SK-N-SH treated with all-trans-retinoic acid at 6 μM for 48 hours (cell line): ENCODE measurements at regions not wholly inside any gene's neighbourhood (a gene's known extent, or its start where the extent isn't known, plus 50 kb on each side); places are given as distances from the start of the nearest gene placed in this dataset.
A peak's percentile ranks its signal among the peaks of the same experiment; 100 is the strongest.
"Not testable (repeated sequence)": the region's sequence is repeated elsewhere in the genome, so short reads cannot be mapped to it uniquely, and the experiment has no call there.

Experiments
- ATAC-seq: fragments of 200-7000 bp; cut with Tn5 transposase; 3 replicates; pipeline ENCODE4 v1.9.1; 2020; ENCODE audit warnings: mild to moderate bottlenecking, moderate library complexity
- ARNTL ChIP-seq: fragments of 450-650 bp; formaldehyde crosslinking; IDR thresholded peaks from 2 replicates; pipeline ENCODE4 v1.5.0; 2020; ENCODE audit warnings: low read depth, mild to moderate bottlenecking, moderate library complexity, borderline replicate concordance
- BACH2 ChIP-seq: fragments of 250-450 bp; sonication (Bioruptor Pico); IDR thresholded peaks from 2 replicates; pipeline ENCODE4 v1.9.0; 2021; ENCODE audit warnings: mild to moderate bottlenecking, borderline replicate concordance
- CSDC2 ChIP-seq: fragments of 250-450 bp; sonication (Bioruptor Pico); IDR thresholded peaks from 2 replicates; pipeline ENCODE4 v1.5.0; 2020; ENCODE audit warnings: mild to moderate bottlenecking, moderate library complexity
- ESRRG ChIP-seq: fragments of 250-450 bp; sonication (Bioruptor Pico); IDR thresholded peaks from 2 replicates; pipeline ENCODE4 v1.6.1; 2021; ENCODE audit warnings: mild to moderate bottlenecking
- GLIS3 ChIP-seq: fragments of 250-450 bp; sonication (Bioruptor Pico); IDR thresholded peaks from 2 replicates; pipeline ENCODE4 v1.5.0; 2020; ENCODE audit warnings: mild to moderate bottlenecking, moderate library complexity
- OSR1 ChIP-seq: fragments of 250-450 bp; sonication (Bioruptor Pico); IDR thresholded peaks from 2 replicates; pipeline ENCODE4 v1.8.0; 2022; ENCODE audit warnings: moderate library complexity, mild to moderate bottlenecking, inconsistent platforms
- PPARA ChIP-seq: fragments of 250-450 bp; sonication (Bioruptor Pico); IDR thresholded peaks from 2 replicates; pipeline ENCODE4 v1.5.0; 2020; ENCODE audit warnings: mild to moderate bottlenecking, borderline replicate concordance
- SNAI2 ChIP-seq: fragments of 250-450 bp; sonication (Bioruptor Pico); IDR thresholded peaks from 2 replicates; pipeline ENCODE4 v1.5.0; 2020; ENCODE audit warnings: mild to moderate bottlenecking, moderate library complexity
- TCF4 ChIP-seq: fragments of 250-450 bp; sonication (Bioruptor Pico); IDR thresholded peaks from 2 replicates; pipeline ENCODE4 v1.8.0; 2021; ENCODE audit warnings: mild to moderate bottlenecking, moderate library complexity, borderline replicate concordance
- TOX ChIP-seq: fragments of 250-450 bp; sonication (Bioruptor Pico); IDR thresholded peaks from 2 replicates; pipeline ENCODE4 v1.8.0; 2021; ENCODE audit warnings: mild to moderate bottlenecking, moderate library complexity, borderline replicate concordance
- ZFP3 ChIP-seq: fragments of 250-450 bp; sonication (Bioruptor Pico); IDR thresholded peaks from 2 replicates; pipeline ENCODE4 v1.5.0; 2020; ENCODE audit warnings: mild to moderate bottlenecking, moderate library complexity
- ZFP30 ChIP-seq: fragments of 450-650 bp; formaldehyde crosslinking; IDR thresholded peaks from 2 replicates; pipeline ENCODE4 v1.5.0; 2022; ENCODE audit warnings: mild to moderate bottlenecking, moderate library complexity
- ZNF70 ChIP-seq: fragments of 450-650 bp; formaldehyde crosslinking; IDR thresholded peaks from 2 replicates; pipeline ENCODE4 v1.5.0; 2020; ENCODE audit warnings: mild to moderate bottlenecking, moderate library complexity
- TF ChIP-seq, protein P1 (sequence below): fragments of 250-450 bp; sonication (Bioruptor Pico); IDR thresholded peaks from 2 replicates; pipeline ENCODE4 v1.8.0; 2021; ENCODE audit warnings: low read depth, mild to moderate bottlenecking, moderate library complexity, borderline replicate concordance
- TF ChIP-seq, protein P2 (sequence below): fragments of 250-450 bp; sonication (Bioruptor Pico); IDR thresholded peaks from 2 replicates; pipeline ENCODE4 v1.8.0; 2020; ENCODE audit warnings: mild to moderate bottlenecking, moderate library complexity, borderline replicate concordance
- TF ChIP-seq, protein P3 (sequence below): fragments of 250-450 bp; sonication (Bioruptor Pico); IDR thresholded peaks from 2 replicates; pipeline ENCODE4 v1.5.1; 2021; ENCODE audit warnings: mild to moderate bottlenecking, moderate library complexity
- TF ChIP-seq, protein P4 (sequence below): fragments of 250-450 bp; sonication (Bioruptor Pico); IDR thresholded peaks from 2 replicates; pipeline ENCODE4 v1.5.0; 2020; ENCODE audit warnings: mild to moderate bottlenecking, moderate library complexity

DNA sequence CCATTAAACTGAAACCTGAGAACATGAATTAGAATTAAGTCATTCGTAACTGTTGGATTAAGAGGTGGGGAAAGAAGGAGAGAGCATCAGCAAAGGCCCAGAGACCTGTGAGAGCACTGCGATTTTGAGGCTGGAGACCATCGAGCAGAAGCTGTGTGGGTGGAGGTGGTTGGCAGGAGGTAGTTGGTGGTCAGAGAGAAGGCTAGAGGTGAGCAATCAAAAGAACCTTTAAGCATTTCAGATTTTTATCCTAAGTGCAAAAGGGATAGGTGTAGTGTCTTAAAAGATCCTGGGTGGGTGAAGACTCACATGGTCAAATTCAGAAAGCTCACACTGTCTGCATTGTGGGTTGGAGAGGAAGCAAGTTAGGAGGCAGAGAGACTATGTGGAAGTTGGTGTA lies 65.1 kb upstream of the TEX264 start (continued):
- TF ChIP-seq, protein P1, sequence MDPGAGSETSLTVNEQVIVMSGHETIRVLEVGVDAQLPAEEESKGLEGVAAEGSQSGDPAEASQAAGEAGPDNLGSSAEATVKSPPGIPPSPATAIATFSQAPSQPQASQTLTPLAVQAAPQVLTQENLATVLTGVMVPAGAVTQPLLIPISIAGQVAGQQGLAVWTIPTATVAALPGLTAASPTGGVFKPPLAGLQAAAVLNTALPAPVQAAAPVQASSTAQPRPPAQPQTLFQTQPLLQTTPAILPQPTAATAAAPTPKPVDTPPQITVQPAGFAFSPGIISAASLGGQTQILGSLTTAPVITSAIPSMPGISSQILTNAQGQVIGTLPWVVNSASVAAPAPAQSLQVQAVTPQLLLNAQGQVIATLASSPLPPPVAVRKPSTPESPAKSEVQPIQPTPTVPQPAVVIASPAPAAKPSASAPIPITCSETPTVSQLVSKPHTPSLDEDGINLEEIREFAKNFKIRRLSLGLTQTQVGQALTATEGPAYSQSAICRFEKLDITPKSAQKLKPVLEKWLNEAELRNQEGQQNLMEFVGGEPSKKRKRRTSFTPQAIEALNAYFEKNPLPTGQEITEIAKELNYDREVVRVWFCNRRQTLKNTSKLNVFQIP, result no peak
- TF ChIP-seq BACH2 (CRISPR knock-in tag) (no peak), ARNTL (CRISPR knock-in tag) (no peak), OSR1 (CRISPR knock-in tag) (no peak), PPARA (CRISPR knock-in tag) (no peak)
- TF ChIP-seq, protein P2, sequence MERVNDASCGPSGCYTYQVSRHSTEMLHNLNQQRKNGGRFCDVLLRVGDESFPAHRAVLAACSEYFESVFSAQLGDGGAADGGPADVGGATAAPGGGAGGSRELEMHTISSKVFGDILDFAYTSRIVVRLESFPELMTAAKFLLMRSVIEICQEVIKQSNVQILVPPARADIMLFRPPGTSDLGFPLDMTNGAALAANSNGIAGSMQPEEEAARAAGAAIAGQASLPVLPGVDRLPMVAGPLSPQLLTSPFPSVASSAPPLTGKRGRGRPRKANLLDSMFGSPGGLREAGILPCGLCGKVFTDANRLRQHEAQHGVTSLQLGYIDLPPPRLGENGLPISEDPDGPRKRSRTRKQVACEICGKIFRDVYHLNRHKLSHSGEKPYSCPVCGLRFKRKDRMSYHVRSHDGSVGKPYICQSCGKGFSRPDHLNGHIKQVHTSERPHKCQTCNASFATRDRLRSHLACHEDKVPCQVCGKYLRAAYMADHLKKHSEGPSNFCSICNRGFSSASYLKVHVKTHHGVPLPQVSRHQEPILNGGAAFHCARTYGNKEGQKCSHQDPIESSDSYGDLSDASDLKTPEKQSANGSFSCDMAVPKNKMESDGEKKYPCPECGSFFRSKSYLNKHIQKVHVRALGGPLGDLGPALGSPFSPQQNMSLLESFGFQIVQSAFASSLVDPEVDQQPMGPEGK (CRISPR knock-in tag), result no peak

GRCh38 chr3:51606871-51607270 lies 64.2 kb upstream of the TEX264 start:
- ATAC-seq, result not testable (repeated sequence)

DNA sequence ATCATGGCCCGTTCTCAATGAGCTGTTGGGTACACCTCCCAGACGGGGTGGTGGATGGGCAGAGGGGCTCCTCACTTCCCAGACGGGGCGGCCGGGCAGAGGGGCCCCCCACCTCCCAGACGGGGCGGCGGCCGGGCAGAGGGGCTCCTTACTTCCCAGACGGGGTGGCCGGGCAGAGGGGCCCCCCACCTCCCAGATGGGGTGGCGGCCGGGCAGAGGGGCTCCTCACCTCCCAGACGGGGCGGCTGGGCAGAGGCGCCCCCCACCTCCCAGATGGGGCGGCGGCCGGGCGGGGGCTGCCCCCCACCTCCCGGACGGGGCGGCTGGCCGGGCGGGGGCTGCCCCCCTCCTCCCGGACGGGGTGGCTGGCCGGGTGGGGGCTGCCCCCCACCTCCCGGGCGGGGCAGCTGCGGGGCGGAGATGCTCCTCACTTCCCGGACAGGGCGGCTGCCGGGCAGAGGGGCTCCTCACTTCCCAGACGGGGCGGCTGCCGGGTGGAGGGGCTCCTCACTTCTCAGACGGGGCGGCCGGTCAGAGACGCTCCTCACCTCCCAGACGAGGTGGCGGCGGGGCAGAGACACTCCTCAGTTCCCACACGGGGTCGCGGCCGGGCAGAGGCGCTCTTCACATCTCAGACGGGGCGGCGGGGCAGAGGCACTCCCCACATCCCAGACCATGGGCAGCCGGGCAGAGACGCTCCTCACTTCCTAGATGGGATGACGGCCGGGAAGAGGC lies 63.3 kb upstream of the TEX264 start:
- not testable (repeated sequence) for ATAC-seq

DNA sequence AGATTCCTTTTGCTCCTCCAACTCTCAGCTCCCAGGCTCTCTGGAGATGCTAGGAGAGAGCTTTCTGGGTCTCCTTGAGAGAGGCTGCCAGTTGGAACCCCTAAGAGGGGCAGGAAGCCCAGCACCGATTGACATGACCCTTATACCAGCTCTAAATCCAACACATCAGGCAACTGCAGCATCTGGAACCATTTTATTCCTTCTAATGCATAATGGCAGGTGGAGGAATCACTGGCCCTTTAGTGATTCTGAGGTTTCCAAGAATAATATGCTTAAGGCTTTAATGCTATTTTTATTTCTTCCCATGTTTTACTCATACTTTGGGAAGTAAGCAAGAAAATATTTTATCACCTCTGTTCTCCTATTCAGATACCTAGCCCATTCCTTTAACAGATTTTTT lies 60.3 kb upstream of the TEX264 start:
- TF ChIP-seq TCF4 (CRISPR knock-in tag) (peak; percentile 26; the same call in 1 of the 2 replicates), TOX (CRISPR knock-in tag) (no peak)
- peak; percentile 94 for ATAC-seq

- TF ChIP-seq, protein P3, sequence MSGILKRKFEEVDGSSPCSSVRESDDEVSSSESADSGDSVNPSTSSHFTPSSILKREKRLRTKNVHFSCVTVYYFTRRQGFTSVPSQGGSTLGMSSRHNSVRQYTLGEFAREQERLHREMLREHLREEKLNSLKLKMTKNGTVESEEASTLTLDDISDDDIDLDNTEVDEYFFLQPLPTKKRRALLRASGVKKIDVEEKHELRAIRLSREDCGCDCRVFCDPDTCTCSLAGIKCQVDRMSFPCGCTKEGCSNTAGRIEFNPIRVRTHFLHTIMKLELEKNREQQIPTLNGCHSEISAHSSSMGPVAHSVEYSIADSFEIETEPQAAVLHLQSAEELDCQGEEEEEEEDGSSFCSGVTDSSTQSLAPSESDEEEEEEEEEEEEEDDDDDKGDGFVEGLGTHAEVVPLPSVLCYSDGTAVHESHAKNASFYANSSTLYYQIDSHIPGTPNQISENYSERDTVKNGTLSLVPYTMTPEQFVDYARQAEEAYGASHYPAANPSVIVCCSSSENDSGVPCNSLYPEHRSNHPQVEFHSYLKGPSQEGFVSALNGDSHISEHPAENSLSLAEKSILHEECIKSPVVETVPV (CRISPR knock-in tag), result no peak
- TF ChIP-seq CSDC2 (CRISPR knock-in tag) (no peak), TOX (CRISPR knock-in tag) (no peak), ZNF70 (CRISPR knock-in tag) (no peak), OSR1 (CRISPR knock-in tag) (no peak), ZFP30 (CRISPR knock-in tag) (no peak), ZFP3 (no peak), PPARA (CRISPR knock-in tag) (no peak), SNAI2 (CRISPR knock-in tag) (no peak), BACH2 (CRISPR knock-in tag) (no peak), GLIS3 (no peak), ARNTL (CRISPR knock-in tag) (no peak), ESRRG (no peak)
- TF ChIP-seq, protein P4, sequence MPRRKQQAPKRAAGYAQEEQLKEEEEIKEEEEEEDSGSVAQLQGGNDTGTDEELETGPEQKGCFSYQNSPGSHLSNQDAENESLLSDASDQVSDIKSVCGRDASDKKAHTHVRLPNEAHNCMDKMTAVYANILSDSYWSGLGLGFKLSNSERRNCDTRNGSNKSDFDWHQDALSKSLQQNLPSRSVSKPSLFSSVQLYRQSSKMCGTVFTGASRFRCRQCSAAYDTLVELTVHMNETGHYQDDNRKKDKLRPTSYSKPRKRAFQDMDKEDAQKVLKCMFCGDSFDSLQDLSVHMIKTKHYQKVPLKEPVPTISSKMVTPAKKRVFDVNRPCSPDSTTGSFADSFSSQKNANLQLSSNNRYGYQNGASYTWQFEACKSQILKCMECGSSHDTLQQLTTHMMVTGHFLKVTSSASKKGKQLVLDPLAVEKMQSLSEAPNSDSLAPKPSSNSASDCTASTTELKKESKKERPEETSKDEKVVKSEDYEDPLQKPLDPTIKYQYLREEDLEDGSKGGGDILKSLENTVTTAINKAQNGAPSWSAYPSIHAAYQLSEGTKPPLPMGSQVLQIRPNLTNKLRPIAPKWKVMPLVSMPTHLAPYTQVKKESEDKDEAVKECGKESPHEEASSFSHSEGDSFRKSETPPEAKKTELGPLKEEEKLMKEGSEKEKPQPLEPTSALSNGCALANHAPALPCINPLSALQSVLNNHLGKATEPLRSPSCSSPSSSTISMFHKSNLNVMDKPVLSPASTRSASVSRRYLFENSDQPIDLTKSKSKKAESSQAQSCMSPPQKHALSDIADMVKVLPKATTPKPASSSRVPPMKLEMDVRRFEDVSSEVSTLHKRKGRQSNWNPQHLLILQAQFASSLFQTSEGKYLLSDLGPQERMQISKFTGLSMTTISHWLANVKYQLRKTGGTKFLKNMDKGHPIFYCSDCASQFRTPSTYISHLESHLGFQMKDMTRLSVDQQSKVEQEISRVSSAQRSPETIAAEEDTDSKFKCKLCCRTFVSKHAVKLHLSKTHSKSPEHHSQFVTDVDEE (CRISPR knock-in tag), result no peak
- TF ChIP-seq, protein P1, result no peak
- TF ChIP-seq, protein P2 (CRISPR knock-in tag), result no peak
- TF ChIP-seq, all 23 proteins: peak for 0
- ATAC-seq, result no peak
Observed at GRCh38 chr3:51617597-51617996, 53.5 kb upstream of the TEX264 start.

- ATAC-seq, result not testable (repeated sequence)
Observed at GRCh38 chr3:51618038-51618437, 53.0 kb upstream of the TEX264 start.
